Ovary (tissue), 3 donors: ENCODE measurements at regions not wholly inside any gene's neighbourhood (a gene's known extent, or its start where the extent isn't known, plus 50 kb on each side); places are given as distances from the start of the nearest gene placed in this dataset.

ENCODE experiments used
- EP300 ChIP-seq: sonication (generic); formaldehyde crosslinking; IDR thresholded peaks from one replicate; pipeline ENCODE4 v1.6.1; 2017; ENCODE audit warnings: antibody characterized with exemption
- POLR2A ChIP-seq: fragments of 450-650 bp; IDR thresholded peaks from one replicate; pipeline ENCODE4 v1.6.1; 2017; ENCODE audit warnings: antibody characterized with exemption, mild to moderate bottlenecking, moderate library complexity
- TF ChIP-seq, protein P1 (sequence below), 3 donors: fragments of 450-650 bp in 2 of 3; fragments of 200-600 bp in 1 of 3; IDR thresholded peaks; one replicate each; pipeline versions ENCODE4 v1.5.1 to v1.8.0; 2016 to 2022; ENCODE audit warnings: antibody characterized with exemption in 3 of 3, mild to moderate bottlenecking in 1 of 3
- donor health status: DM: no; HTN: no; CAD: no.

DNA sequence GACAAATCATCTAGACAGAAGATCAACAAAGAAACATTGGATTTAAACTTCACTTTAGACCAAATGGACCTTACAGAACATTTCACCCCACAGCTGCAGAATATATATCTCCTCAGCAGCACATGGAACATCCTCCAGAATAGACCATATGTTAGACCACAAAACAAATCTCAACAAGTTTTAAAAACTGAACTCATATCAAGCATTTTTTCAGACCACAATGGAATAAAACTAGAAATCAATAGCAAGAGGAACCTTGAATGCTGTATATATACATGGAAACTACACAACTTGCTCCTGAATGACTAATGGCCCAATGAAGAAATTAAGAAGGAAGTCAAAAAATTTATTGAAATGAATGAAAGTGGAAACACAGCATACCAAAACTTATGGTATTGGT is 157.7 kb downstream of the MTERF1 start:
- TF ChIP-seq, protein P1, sequence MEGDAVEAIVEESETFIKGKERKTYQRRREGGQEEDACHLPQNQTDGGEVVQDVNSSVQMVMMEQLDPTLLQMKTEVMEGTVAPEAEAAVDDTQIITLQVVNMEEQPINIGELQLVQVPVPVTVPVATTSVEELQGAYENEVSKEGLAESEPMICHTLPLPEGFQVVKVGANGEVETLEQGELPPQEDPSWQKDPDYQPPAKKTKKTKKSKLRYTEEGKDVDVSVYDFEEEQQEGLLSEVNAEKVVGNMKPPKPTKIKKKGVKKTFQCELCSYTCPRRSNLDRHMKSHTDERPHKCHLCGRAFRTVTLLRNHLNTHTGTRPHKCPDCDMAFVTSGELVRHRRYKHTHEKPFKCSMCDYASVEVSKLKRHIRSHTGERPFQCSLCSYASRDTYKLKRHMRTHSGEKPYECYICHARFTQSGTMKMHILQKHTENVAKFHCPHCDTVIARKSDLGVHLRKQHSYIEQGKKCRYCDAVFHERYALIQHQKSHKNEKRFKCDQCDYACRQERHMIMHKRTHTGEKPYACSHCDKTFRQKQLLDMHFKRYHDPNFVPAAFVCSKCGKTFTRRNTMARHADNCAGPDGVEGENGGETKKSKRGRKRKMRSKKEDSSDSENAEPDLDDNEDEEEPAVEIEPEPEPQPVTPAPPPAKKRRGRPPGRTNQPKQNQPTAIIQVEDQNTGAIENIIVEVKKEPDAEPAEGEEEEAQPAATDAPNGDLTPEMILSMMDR (IDR thresholded peaks at IDR 0.05) = no peak
- no peak for TF ChIP-seq POLR2A
- TF ChIP-seq EP300 = no peak
